ENCODE measurements at regions not wholly inside any gene's neighbourhood (a gene's known extent, or its start where the extent isn't known, plus 50 kb on each side); places are given as distances from the start of the nearest gene placed in this dataset.

DNA sequence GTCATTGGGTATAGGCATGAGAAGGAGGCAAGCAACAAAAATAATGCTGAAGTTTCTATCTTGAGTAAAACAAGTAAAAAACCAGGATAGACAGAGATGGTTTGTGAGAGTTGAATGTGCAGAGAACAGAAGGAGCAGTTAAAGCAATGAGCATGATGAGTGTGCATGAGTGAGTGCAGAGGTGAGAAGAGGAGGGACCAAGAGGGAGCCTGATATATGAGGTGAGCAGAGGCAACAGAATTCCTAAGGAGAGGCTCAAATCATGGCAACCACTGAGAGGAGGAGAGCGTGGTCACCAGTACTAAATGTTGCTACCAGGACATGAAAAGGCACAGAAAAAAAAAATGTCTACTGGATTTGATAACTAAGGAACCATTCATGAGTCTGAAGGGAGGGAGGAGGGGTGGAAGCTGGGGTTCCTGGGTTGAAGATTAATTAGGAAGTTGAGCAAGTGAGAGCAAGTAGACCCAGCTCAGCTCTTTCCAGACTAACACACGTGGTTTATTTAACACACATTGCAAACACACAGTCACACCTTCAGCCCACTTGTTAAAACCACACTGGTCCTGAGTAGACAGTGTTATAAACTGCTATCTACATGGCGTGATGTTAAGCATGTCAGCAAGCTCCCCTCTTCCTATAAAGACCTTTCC is 69.0 kb upstream of the IQCM start:
- ChIA-PET CTCF (no interaction called here), POLR2A (no interaction called here)
- Histone ChIP-seq H3K27me3 (ENCODE audit: control insufficient read depth, insufficient read depth, low read length) (no peaks in the 10 kb centered on the region), H3K27ac (ENCODE audit: low read length) (no peak overlapping the region), H3K4me3 (ENCODE audit: low read depth in 2 of 2, low read length in 2 of 2) (no peak overlapping the region), H3K4me1 (ENCODE audit: control insufficient read depth, insufficient read depth, low read length) (no peaks in the 10 kb centered on the region), H3K9me3 (ENCODE audit: control insufficient read depth, insufficient read depth, low read depth, low read length) (no peaks in the 10 kb centered on the region), H3K36me3 (ENCODE audit: control insufficient read depth, insufficient read depth, low read length) (no peaks in the 10 kb centered on the region)
- in situ Hi-C loops (cut with HindIII; ENCODE audit: low pct_unique_long_range_greater_than_20kb, low sequenced_read_pairs) (no loop called here), intact Hi-C loops (cut with micrococcal nuclease; ENCODE audit: unreplicated experiment) (no loop called here)
- TF ChIP-seq TCF7L2 (IDR thresholded peaks at IDR 0.05; ENCODE audit: low read depth, low read length) (no peak), SIN3A (IDR thresholded peaks at IDR 0.05; ENCODE audit: borderline replicate concordance, insufficient read depth, low read depth, low read length) (no peak), POLR2AphosphoS5 (IDR thresholded peaks at IDR 0.05; ENCODE audit: low read depth, low read length) (no peak)
- TF ChIP-seq, protein P1, sequence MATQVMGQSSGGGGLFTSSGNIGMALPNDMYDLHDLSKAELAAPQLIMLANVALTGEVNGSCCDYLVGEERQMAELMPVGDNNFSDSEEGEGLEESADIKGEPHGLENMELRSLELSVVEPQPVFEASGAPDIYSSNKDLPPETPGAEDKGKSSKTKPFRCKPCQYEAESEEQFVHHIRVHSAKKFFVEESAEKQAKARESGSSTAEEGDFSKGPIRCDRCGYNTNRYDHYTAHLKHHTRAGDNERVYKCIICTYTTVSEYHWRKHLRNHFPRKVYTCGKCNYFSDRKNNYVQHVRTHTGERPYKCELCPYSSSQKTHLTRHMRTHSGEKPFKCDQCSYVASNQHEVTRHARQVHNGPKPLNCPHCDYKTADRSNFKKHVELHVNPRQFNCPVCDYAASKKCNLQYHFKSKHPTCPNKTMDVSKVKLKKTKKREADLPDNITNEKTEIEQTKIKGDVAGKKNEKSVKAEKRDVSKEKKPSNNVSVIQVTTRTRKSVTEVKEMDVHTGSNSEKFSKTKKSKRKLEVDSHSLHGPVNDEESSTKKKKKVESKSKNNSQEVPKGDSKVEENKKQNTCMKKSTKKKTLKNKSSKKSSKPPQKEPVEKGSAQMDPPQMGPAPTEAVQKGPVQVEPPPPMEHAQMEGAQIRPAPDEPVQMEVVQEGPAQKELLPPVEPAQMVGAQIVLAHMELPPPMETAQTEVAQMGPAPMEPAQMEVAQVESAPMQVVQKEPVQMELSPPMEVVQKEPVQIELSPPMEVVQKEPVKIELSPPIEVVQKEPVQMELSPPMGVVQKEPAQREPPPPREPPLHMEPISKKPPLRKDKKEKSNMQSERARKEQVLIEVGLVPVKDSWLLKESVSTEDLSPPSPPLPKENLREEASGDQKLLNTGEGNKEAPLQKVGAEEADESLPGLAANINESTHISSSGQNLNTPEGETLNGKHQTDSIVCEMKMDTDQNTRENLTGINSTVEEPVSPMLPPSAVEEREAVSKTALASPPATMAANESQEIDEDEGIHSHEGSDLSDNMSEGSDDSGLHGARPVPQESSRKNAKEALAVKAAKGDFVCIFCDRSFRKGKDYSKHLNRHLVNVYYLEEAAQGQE (IDR thresholded peaks at IDR 0.05; ENCODE audit: insufficient read depth in 1 of 2, low read depth in 2 of 2, low read length in 1 of 2), result no peak
- TF ChIP-seq, protein P2, sequence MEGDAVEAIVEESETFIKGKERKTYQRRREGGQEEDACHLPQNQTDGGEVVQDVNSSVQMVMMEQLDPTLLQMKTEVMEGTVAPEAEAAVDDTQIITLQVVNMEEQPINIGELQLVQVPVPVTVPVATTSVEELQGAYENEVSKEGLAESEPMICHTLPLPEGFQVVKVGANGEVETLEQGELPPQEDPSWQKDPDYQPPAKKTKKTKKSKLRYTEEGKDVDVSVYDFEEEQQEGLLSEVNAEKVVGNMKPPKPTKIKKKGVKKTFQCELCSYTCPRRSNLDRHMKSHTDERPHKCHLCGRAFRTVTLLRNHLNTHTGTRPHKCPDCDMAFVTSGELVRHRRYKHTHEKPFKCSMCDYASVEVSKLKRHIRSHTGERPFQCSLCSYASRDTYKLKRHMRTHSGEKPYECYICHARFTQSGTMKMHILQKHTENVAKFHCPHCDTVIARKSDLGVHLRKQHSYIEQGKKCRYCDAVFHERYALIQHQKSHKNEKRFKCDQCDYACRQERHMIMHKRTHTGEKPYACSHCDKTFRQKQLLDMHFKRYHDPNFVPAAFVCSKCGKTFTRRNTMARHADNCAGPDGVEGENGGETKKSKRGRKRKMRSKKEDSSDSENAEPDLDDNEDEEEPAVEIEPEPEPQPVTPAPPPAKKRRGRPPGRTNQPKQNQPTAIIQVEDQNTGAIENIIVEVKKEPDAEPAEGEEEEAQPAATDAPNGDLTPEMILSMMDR (IDR thresholded peaks at IDR 0.05), result no peak
- DNase-seq (ENCODE audit: low read depth, low spot score) (no peak), ATAC-seq (no peak)
- no TSS peak for BruUV-seq (replicated peaks)

DNA sequence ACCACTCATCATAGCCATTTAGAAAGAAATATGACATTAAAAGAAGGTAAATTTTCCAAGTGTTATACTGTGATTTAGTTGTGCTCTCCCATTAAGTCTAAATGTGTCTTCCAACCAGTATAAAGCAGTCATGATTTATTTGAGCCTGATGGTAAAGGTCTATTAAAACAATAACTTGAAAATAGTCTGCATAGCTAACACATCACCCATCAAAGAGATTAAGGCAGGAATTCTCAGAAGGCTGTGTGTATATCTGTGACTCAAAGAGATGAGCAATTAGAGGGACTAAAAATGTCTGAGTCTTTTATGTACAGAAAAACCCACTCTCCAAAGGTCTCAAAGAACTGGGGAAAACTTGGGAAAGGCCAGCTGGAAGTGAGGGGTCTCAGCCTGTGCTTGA is 70.3 kb upstream of the IQCM start:
- Histone ChIP-seq H3K27ac (ENCODE audit: low read length) (no peak overlapping the region), H3K36me3 (ENCODE audit: control insufficient read depth, insufficient read depth, low read length) (no peaks in the 10 kb centered on the region), H3K4me1 (ENCODE audit: control insufficient read depth, insufficient read depth, low read length) (no peaks in the 10 kb centered on the region), H3K27me3 (ENCODE audit: control insufficient read depth, insufficient read depth, low read length) (no peaks in the 10 kb centered on the region), H3K4me3 (ENCODE audit: low read depth in 2 of 2, low read length in 2 of 2) (no peak overlapping the region), H3K9me3 (ENCODE audit: control insufficient read depth, insufficient read depth, low read depth, low read length) (no peaks in the 10 kb centered on the region)
- intact Hi-C loops (cut with micrococcal nuclease; ENCODE audit: unreplicated experiment), result no loop called here
- CTCF ChIA-PET, result no interaction called here
- in situ Hi-C loops (cut with HindIII; ENCODE audit: low pct_unique_long_range_greater_than_20kb, low sequenced_read_pairs), result no loop called here
- ATAC-seq (no peak), DNase-seq (ENCODE audit: low read depth, low spot score) (no peak)
- BruUV-seq (replicated peaks), result no TSS peak
- POLR2A ChIA-PET, result interaction anchor here (0.6 kb wide), 1 partner anchor 744 kb away, joined by 3 read pairs; no protein-coding TSS in a partner anchor
- TF ChIP-seq, protein P1 (IDR thresholded peaks at IDR 0.05; ENCODE audit: insufficient read depth in 1 of 2, low read depth in 2 of 2, low read length in 1 of 2), result no peak
- TF ChIP-seq, protein P2 (IDR thresholded peaks at IDR 0.05), result no peak
- no peak for TF ChIP-seq POLR2AphosphoS5 (IDR thresholded peaks at IDR 0.05; ENCODE audit: low read depth, low read length)
- TF ChIP-seq SIN3A (IDR thresholded peaks at IDR 0.05; ENCODE audit: borderline replicate concordance, insufficient read depth, low read depth, low read length), result no peak
- TF ChIP-seq TCF7L2 (IDR thresholded peaks at IDR 0.05; ENCODE audit: low read depth, low read length), result no peak

Measured in Panc1 (cell line).